CD4-positive, alpha-beta T cell treated with Interleukin-15 for 1 hour (primary cell): ENCODE measurements at regions not wholly inside any gene's neighbourhood (a gene's known extent, or its start where the extent isn't known, plus 50 kb on each side); places are given as distances from the start of the nearest gene placed in this dataset.

ENCODE experiments used
- DNase-seq: peaks from one replicate; pipeline ENCODE4 v3.0.0-alpha.2; 2020

DNA sequence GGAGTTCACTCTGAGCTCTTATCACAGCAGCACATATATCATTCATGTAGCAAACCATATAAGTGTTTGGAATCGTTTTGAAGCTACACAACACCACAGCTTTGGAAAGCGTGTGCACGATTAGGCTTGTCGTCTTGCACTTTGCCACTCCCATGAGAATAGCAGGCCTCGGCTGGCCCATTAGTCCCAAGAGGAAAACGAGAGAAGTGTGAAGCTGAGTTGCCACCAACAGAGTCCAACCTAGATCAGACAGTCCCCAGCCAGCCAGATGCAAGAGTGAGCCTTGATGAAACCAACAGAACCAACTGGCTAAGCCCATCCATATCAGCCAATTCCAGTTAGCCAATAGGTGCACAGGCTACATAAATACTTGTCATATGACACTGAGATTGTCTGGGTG lies 238.4 kb downstream of the C1orf94 start:
- no peak for DNase-seq

DNA sequence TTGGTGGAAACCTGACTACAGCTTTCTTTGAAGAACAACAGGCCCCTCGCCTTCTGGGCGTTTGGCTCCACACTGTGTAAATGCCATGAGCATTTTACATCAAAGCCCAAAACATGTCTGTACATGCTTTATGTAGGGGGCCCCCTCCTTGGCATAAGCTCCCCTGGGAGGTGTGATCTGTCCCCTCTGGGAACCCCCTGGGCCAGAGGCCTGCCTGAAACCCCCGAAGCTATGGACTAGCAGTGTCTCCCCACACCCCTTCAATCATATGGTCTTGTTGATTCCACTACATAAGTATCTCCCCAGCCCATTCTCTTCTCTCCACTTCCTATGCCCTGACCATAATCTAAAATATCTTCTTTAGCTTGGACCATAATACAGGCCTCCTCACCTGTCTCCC lies 241.5 kb downstream of the C1orf94 start:
- DNase-seq: no peak

DNA sequence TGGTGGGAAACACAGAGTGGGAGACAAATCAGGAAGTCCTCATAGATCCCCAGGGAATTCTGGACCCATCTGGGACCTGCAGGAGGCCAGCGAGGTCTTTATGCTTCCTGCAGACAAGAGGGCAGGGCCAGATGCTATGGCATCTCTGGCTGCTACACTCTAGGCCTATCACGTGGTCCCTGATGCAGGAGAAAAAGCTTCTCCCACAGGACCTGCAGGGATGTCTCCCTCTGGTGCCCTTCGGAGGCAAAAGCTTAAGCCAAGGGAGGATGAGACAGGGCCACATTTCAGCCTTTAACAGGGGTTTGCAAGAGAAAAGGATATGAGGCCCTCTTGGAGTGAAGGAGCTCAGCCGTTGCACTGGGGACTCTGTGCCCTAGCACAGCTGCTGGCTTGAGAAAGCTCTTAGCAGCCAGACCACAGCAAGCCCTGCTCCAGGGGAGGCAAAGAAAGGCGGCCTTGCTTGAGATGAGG lies 243.0 kb downstream of the C1orf94 start:
- DNase-seq: no peak

DNA sequence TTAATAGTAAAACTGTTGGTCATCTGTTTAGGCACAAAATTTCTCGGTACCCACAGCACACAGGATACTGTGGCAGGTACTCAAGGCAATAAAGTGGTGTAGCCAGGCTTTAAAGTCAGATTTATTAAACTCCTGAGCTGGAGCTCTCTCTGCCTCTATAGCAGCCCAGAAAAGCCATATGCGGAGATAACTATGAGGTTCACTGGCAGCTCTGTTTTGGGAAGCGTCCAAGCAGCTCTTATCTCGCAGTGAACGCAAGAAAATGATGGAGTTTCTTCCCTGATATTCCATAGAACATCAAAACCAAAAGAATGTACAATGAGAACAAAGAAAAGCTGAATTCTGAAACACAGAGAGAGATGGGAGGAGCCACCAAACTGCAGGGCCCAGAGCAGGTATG lies 248.3 kb downstream of the C1orf94 start:
- no peak for DNase-seq

DNA sequence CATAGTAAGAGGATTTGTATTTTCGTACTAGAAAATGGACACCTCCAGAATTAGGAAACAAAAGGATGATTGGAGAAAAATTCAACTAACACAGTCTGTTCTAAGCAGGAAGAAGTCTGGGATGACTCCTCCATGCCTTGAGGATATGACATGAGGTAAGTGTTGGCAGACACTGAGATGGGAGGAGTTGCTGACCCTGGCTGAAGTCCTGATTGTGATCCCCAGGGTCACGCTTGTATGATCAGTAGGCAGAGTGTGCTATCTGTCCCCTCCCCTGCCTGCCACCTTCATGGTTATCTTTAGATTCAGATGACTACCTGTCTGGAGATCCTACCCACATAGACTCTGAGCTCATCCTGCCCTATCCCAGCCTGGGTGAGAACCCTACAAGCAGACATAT lies 249.1 kb downstream of the C1orf94 start:
- DNase-seq: no peak

DNA sequence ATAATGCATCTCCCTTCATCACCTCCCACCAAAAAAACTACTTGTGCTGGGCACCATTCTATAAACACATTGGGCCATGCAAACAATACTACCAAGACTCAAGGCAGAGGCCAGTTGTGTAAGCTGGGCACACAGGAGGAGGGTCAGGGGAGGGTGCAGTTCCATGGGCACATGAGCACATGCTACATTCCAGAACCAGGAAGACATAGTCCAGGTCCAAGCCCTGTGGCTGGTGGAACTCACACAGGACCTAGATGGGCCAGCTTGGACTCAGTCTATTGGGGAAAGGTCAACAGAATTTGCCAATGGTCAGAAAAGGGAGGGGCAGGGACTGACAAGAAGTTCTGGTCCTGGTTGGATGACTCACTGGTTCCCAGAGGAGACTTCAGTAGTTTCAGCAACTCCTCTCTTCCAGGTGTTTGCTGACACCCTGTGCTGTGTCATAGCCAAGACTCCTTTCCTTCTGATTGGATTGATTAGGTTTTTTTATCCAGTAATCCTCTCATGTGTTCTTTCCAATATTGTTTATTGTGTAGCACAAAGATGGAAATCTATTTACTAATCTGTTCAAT lies 249.7 kb downstream of the C1orf94 start:
- DNase-seq: no peak

DNA sequence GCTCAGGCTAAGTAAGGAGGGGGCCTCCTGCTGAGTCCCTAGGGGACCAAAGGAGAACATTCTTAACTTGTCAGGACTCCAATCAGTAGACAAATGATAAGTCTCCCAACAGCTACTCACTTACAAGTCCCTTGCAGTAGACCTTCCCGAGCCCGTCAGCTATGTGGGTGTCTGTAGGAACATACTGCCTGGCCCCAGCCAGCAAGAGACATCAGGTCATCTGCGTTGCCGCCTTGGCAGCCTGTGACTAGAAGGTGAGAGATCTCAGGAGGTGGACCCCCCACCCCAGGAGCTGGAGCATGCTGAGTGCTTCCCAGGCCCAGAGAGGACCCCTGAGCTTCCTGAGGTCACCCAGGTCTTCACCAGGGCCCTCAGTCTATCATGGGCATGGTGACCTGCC lies 250.5 kb downstream of the C1orf94 start:
- no peak for DNase-seq

DNA sequence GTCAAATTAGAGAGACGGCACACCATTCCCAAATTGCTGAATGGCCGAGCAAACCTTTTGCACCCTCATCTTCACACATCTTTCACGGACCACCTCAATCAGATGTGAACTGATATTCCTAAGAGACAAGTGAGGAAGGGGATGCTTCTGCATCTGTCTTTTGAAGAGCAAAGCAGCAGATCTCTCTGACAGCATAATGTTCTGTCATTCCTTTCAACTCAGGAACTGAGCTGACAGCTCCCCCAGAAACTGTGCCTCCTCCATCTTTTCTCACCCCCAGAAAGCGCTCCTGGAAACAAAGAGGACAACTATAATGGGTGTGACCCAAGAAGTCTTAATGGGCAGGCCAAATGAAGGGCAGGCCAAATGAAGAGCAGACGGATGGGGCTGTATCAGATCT lies 256.4 kb downstream of the C1orf94 start:
- DNase-seq: no peak

DNA sequence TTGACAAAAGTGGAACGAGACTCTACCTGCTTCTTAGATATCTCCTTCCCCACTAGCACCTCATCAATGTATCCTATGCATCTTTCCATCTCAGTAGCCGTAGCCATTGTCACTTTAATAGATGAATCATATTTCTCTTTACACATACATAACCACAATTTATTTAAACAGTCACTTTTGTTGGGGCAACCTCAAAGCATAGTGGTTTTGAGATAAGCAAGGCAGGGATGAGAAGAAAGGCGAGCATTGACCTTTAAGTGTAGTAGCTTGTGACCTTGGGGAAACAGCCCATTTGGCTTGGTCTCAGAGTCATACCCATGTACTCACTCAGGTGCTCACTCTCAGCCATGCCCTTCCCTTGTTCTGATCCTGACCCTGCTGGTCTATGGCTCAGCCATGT lies 260.1 kb downstream of the C1orf94 start:
- DNase-seq: no peak

DNA sequence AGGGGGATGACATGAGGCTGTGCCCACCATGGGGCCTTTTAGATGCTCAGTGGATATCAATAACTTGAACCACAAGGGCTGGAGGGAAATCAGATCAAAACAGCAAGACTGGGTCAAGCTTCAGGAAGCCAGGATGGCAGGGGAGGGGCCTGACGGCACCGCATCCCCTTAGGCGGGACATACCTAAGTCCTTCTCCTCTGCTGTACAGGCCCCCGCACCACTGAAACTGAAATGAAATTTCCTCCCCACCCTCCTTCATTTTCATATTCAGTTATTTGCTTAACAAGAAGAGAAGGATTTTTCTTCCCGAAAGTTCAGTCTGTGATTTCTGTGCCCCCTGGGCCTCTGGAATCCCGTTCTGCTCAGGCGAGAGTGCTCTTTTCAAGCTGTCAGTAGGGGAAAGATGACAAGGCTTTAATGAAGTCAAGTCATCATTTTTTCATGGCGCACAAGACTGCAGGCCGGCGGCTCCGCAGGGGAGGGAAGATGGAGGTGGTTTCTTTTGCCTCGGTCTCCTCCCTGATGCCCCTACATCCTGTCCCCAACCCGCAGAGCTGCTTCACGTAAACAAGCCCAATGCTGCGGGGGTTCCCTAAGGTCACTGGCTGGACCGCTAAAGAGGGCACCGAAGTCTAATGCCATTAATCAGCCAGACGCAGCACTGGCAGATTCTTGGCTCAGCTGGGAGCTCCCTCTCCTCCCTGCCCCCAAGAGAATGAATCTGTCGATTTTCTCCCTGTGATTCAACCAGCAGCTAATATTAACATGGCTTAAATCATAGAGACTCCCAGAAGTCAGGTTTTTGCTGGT lies 264.8 kb downstream of the C1orf94 start:
- no peak for DNase-seq

DNA sequence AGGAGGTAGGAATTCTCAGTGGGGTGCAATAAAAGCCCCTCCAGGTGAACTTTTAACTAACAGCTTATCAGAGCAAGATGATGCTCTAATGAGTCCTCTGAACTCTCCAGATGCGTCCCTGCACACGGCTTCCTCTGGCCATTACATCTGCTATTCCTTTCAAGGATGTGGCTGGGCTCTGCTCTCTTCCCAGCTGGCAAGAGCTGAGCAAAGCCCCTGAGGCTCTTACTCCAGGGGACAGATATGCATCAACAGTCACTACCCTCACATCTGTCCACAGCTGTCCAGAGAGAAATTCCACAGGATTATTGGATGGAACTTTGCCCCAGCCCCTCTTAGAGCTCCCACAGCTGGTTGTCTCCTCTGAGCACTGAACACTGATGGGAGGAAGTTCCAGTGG lies 267.8 kb downstream of the C1orf94 start:
- no peak for DNase-seq

DNA sequence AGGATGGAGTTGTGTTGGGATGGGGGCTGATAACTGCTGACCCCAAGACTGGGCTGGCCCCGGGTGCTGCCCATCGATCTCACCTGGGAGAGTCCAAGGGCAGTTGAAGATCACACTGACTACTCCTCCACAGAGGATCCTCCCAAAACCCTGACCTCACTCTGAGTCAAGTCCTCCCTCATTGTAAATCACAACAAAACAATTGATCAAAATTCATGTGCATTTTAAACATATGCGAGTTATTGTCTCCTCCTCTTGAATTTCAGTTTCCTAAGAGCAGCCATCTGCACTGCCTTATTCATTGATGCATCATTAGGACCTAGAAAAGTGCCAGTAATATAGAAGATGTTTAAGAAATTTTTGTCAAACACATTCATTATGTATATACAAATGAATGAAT lies 273.6 kb downstream of the C1orf94 start:
- DNase-seq: no peak

DNA sequence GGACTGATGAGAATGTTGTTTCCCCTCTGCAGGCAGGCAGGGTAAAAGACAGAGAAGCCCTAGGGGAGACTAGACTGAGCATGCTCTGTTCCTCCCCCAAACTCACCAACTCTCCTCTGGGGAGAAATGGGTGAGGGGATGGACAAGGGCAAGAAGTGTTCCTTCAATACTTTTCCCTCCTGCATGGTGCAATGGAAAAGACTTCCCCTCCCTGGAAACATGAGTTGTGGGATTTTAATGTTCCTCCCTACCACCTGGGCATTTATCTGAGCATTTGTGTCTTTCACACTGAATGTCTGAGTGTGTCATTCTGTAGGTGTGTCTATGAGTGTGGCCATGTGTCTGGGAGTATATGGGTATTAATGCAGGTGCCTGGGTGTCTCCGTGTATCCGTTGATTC lies 275.7 kb downstream of the C1orf94 start:
- DNase-seq: no peak

DNA sequence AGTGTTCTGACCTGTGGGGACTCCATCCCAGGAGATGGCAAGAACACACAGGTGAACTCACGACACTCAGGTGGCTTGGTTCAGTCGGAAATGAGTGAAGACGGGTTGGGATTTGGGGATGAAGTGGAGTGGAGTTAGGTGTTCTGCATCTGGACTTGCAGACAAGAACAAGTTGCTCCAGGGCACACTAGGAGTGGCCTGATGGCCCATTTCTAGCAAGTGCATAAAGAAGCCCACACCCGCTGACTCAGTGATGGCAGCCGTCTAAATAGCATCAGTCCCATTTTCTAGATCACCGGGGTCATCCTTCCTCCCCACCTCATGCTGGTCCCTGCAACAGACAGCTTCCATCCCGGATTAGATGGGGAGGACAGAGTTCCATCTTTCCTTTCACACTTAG lies 278.4 kb downstream of the C1orf94 start:
- no peak for DNase-seq

DNA sequence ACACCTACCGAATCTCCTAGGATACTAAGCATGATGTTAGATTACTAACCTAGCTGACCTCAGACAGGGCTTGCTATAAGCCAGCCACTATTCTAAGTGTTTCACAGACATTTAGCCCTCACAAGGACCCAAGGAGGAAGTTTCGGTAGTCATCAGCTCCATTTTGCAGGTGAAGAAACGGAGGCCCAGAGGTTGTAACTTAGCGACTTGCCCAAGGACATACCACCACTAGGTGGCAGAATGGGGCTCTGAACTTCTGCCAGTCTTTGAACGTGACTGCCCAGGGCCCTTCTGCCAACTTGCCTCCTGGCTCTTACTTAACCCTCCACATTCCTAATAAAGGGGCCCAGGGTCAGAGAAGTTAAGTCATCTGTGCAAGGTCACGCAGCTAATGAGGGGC lies 283.5 kb downstream of the C1orf94 start:
- no peak for DNase-seq

DNA sequence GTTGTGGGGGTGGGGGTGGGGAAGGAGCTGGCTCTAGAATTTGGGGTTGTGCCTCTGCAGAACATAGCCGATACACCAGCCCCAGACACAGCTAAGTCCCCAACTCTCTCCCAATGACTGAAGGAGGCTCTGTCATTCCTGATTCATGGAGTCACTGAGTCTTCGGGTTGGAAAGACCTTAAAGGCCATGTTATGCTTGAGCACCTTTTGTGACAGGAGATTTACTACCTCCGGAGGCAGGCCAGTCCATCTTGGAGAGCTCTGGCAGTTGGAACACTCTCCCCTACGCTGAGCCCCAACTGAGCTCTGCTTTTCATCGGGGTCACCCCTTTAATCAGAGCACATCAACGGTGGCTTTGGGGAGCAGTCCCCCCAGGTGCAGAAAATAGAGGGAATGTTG lies 284.4 kb upstream of the GJB5 start:
- no peak for DNase-seq

DNA sequence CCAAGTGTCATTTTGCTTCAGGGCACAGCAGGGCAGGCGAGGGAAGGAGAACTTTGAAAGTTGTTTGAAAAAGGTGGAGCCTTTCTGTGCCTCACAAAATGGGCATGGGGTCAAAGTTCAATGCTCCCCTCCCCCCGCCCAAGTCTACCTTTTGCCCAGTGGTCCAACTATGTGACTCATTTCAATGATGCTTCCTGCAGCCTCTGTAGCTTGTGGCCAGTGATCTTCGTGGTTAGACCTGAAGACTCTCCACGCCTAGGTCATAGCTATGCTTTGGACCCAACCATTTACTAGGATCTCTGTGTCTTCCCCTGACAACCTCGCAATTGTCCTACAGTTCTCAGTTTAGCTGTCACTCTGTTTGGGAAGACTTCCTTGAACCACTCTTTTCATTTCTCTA lies 280.3 kb upstream of the GJB5 start:
- no peak for DNase-seq

DNA sequence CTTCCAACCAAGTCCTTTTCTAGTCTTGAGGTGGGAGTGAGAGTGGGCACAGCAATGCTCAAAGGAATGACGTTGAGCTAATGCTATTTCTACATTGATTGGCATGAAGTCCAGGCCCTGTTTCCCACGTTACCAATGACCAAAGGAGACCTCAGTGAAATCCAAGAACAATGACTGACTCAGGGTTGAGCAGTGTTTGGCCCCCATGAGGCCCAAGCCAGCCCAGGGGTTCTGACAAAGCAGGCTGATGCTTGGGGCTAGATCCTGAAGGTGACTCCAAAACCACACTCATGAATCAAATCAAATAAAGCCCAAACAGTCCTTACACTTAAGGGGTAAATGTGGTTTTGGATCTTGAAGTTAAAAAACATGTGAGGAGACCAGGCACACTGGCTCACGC lies 278.5 kb upstream of the GJB5 start:
- DNase-seq: no peak

DNA sequence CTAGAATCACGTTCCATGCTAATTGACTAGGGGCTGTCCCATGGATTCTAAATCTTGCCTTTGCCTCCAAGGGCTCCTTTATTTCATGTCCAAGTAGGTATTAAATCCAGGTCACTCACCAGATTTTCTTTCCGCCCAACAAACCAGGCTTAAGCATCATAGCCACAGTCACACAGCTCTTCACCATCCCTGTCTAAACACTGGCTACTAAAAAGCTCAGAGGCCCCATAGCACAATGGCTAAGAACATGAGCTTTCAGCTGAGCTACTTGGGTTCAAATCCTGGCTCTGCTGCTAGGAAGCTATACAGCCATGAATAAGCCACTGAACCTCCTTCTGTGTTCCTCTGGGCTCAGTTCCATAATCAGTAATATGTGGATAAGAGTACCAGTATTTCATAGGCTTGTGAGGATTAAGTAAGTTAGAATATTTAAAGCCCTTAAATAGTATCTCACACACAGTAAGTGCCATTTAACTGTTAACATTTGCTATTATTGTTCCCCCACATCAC lies 277.2 kb upstream of the GJB5 start:
- no peak for DNase-seq

DNA sequence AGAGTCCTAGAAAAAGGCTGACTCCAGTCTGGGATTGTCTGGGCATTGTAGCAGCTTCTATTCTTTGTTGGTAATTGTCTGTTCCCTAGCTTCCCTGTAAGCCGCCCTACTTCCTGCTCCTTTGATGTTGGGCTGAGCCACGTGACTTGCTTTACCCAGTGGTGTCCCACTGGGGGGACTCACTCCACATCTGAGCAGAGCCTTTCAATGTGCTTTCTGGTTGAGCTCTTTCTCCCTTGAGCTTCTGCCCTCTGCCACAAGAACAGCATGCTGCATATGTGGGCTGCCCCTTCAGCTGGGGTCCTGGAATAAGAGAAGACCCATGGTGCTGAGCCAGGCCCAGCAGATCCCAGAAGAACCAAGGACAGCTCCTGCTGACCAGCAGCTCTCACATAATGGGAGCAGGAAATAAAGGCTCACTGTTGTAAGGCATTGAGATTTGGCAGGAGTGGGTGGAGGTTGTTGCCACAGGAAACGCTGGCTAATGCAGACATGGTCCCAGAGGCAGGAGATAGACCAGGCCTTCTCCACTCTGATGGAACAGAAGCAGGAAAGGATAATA lies 276.3 kb upstream of the GJB5 start:
- no peak for DNase-seq

DNA sequence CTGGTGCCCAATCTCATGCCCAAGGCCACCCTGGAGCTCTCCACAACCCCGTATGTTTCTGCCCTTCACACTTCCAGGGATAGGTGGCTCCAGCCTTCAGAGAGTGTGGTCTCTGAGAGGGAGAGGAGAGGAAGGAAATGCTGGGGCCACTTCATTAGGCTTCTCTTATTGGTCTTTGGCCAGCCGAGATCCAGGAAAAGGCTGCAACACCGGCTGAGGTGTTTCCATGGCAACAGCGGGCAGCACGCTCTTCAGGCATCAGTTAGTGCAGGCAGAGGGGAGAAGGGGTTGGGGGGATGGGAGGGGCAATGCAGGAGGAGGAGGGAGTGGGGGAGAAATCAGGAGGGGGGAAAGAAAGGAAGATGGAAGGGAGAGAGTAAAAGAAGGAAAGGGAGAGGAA lies 275.1 kb upstream of the GJB5 start:
- no peak for DNase-seq

DNA sequence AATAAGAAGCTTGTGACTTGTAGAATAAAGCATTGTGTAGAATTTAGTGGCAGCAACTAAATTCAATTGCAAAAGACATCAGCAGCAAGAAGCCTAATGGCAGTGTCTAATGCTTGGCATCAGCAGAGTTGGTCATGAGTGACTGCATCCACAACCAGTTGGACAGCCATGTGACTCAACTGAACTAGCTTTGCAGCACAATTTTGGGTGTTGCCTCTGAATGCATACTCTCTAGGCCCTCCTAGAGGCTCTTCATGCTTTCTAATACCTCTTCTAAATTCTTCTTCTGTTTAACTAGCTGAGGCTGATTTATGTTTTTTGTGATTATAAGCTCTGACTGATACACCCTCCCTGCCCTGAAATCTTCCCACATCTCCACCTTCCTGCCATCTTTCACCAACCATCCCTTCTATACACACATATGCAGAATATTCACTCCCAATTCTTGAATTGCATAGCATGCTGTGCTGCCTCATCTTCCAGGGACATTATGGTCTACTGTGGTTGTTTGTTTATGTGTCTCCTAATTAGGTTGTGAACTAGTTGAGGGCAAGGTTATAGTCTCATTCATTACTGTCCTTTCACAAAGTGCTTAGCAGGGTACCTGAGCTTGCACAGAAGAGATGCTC lies 266.7 kb upstream of the GJB5 start:
- DNase-seq: no peak

DNA sequence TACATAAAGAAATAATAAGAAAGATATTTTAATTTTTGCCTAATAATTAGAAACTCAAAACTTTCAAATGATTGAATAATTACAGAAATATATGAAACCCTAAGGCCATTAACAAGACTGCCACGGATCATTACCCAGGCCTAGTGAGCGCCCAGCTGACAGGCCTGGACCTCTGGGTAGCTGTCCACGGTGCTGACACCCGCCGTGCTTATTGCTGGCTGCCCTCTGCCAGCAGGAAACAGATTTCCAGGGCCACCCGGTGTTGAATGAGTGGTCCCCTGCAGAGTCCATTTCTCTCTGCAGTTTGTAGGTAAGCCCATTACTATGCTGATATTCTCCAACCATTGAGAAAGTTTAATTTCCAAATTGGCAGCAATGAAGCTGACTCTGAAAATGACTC lies 254.4 kb upstream of the GJB5 start:
- DNase-seq: no peak

DNA sequence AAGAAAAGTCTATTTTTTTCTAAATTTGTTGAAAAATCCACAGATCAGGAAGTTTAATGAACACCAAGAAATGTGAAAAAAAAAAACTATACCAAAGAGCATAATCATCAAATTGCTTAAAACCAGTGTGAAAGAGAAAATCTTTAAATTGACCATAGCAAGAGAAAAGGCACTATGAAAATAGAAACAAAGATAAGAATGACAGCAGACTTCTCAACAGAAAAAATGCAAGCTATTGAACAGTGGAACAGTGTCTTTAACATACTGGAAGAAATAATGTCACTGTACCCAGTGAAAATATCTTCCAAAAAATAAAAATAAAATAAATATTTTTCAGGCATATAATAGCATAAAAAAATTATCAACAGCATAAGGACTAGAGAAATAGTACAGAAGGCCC lies 243.0 kb upstream of the GJB5 start:
- DNase-seq: no peak
